ENCODE measurements at regions not wholly inside any gene's neighbourhood (a gene's known extent, or its start where the extent isn't known, plus 50 kb on each side); places are given as distances from the start of the nearest gene placed in this dataset.

DNA sequence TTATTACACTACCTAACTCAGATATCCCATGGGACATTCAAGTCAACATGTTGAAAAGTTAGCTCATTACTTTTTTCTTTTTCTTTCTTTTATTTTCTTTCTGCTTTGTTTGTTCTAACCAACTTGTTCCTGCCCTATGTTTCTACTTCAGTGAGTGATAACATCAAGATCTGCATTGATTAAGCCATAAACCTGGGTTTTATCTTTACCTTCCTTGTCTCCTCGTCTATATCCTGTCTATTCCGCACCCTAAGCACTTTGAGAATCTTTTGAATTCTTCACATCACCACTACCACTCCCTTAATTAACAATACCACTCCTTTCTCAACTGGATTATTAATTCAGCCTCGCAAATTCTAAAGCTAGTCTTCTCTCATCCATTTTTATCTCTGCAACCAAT is 81.9 kb upstream of the AVPR1A start:
- no peaks in the 10 kb centered on the region for H3K4me1 ChIP-seq (ENCODE audit: control insufficient read depth in 3 of 3, insufficient read depth in 2 of 3, low read depth in 1 of 3, low read length in 2 of 3)
- DNase-seq (no peak), FAIRE-seq (no peak)
- 50 to 66% (median 54%) methylated on average over 3 of the region's 3 CpGs for WGBS, 3 donors
- peaks cover 0 to under 1% of the 10 kb centered on the region in 2 donors for H3K9me3 ChIP-seq (ENCODE audit: control insufficient read depth in 2 of 2, insufficient read depth in 1 of 2, low read depth in 1 of 2, low read length in 1 of 2)
- H3K27ac ChIP-seq (ENCODE audit: low read depth in 1 of 3, low read length in 2 of 3) = no peak overlapping the region
- H3K27me3 ChIP-seq (ENCODE audit: control insufficient read depth in 3 of 3, insufficient read depth in 3 of 3, low read length in 3 of 3) = no peaks in the 10 kb centered on the region
- no peak overlapping the region for H3K4me3 ChIP-seq (ENCODE audit: low read depth in 1 of 3, low read length in 3 of 3)
- H3K36me3 ChIP-seq (ENCODE audit: control insufficient read depth in 3 of 3, insufficient read depth in 2 of 3, low read depth in 1 of 3, low read length in 3 of 3) = no peaks in the 10 kb centered on the region

DNA sequence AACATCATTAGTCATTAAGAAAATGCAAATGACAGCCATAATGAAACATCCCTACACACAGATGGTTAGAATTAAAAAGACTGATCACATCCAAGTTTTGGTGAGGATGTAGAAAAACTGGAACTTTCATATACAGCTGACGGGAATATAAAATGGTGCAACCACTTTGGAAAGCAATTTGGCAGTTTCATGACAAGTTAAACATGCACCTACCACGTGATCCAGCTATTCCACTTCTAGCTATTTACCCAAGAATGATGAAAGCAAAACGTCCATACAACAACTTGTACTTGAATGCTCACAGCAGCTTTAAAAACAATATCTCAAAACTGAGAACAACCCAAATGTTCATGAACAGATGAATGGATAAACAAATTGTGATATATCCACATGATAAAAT is 77.9 kb upstream of the AVPR1A start:
- Histone ChIP-seq H3K4me3 (ENCODE audit: low read depth in 1 of 3, low read length in 3 of 3) (no peak overlapping the region), H3K27me3 (ENCODE audit: control insufficient read depth in 3 of 3, insufficient read depth in 3 of 3, low read length in 3 of 3) (no peaks in the 10 kb centered on the region), H3K4me1 (ENCODE audit: control insufficient read depth in 3 of 3, insufficient read depth in 2 of 3, low read depth in 1 of 3, low read length in 2 of 3) (no peaks in the 10 kb centered on the region), H3K27ac (ENCODE audit: low read depth in 1 of 3, low read length in 2 of 3) (no peak overlapping the region), H3K9me3 (ENCODE audit: control insufficient read depth in 2 of 2, insufficient read depth in 1 of 2, low read depth in 1 of 2, low read length in 1 of 2) (no peaks in the 10 kb centered on the region), H3K36me3 (ENCODE audit: control insufficient read depth in 3 of 3, insufficient read depth in 2 of 3, low read depth in 1 of 3, low read length in 3 of 3) (no peaks in the 10 kb centered on the region)
- FAIRE-seq (no peak), DNase-seq (no peak)
- 43 to 51% (median 44%) methylated on average over 3 of the region's 3 CpGs for WGBS, 3 donors

DNA sequence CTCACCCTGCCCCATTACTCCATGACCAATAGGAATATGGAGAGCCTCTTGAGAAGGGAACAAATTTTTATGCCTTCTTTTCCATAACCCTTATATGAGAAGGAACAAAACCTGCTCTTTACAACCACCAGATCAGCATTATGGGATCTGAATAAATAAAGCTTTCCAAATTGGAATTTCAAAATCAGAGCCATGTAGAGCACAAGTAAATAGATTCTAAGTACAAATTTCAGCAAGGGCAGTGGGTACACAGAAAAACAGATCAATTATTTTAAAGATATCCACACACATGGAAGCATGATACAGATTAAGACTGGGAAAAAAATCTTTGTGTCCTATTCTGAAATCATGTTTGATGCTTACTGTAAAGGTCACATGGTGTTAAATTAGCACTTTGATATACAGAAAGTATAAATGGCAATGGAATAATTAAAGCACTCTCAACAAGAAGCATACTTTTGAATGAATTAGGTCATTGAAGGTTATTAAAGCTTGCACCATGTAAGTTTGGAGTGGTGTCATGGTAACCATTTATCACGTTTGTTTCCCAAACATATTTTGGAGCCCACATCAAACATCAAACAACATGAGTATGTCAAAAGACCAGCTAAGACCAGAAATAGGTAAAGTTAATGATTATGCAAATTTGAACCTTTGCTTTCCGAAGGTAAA is 75.9 kb upstream of the AVPR1A start:
- no peaks in the 10 kb centered on the region for H3K4me1 ChIP-seq (ENCODE audit: control insufficient read depth in 3 of 3, insufficient read depth in 2 of 3, low read depth in 1 of 3, low read length in 2 of 3)
- 45 to 64% (median 56%) methylated on average over 2 of the region's 2 CpGs for WGBS, 3 donors
- no peak overlapping the region for H3K27ac ChIP-seq (ENCODE audit: low read depth in 1 of 3, low read length in 2 of 3)
- FAIRE-seq (no peak), DNase-seq (no peak)
- no peaks in the 10 kb centered on the region for H3K9me3 ChIP-seq (ENCODE audit: control insufficient read depth in 2 of 2, insufficient read depth in 1 of 2, low read depth in 1 of 2, low read length in 1 of 2)
- no peak overlapping the region for H3K4me3 ChIP-seq (ENCODE audit: low read depth in 1 of 3, low read length in 3 of 3)
- no peaks in the 10 kb centered on the region for H3K36me3 ChIP-seq (ENCODE audit: control insufficient read depth in 3 of 3, insufficient read depth in 2 of 3, low read depth in 1 of 3, low read length in 3 of 3)
- no peaks in the 10 kb centered on the region for H3K27me3 ChIP-seq (ENCODE audit: control insufficient read depth in 3 of 3, insufficient read depth in 3 of 3, low read length in 3 of 3)

DNA sequence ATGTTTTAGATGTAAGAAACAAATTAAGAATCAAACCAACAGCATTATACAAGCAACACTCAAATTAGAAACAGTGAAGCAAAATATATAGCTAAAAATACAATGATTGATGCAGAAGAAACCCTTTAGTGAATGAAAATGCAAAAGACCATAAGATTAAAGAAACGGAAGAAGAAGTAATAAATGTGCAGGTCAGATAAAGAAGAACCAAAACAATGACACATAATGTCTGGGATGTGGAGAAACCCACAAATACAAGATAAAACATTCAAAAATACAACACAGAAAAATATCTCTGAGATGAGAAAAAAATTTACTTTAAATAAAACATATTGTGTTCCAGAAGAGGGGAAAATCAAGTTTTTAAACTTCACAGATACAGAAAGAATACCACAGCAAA is 73.4 kb upstream of the AVPR1A start:
- H3K27me3 ChIP-seq (ENCODE audit: control insufficient read depth in 3 of 3, insufficient read depth in 3 of 3, low read length in 3 of 3) = no peaks in the 10 kb centered on the region
- 19 to 58% (median 30%) methylated on average over 1 of the region's 1 CpG for WGBS, 3 donors
- H3K36me3 ChIP-seq (ENCODE audit: control insufficient read depth in 3 of 3, insufficient read depth in 2 of 3, low read depth in 1 of 3, low read length in 3 of 3) = no peaks in the 10 kb centered on the region
- H3K4me3 ChIP-seq (ENCODE audit: low read depth in 1 of 3, low read length in 3 of 3) = no peak overlapping the region
- H3K4me1 ChIP-seq (ENCODE audit: control insufficient read depth in 3 of 3, insufficient read depth in 2 of 3, low read depth in 1 of 3, low read length in 2 of 3) = no peaks in the 10 kb centered on the region
- DNase-seq (no peak), FAIRE-seq (no peak)
- no peaks in the 10 kb centered on the region for H3K9me3 ChIP-seq (ENCODE audit: control insufficient read depth in 2 of 2, insufficient read depth in 1 of 2, low read depth in 1 of 2, low read length in 1 of 2)
- H3K27ac ChIP-seq (ENCODE audit: low read depth in 1 of 3, low read length in 2 of 3) = no peak overlapping the region

DNA sequence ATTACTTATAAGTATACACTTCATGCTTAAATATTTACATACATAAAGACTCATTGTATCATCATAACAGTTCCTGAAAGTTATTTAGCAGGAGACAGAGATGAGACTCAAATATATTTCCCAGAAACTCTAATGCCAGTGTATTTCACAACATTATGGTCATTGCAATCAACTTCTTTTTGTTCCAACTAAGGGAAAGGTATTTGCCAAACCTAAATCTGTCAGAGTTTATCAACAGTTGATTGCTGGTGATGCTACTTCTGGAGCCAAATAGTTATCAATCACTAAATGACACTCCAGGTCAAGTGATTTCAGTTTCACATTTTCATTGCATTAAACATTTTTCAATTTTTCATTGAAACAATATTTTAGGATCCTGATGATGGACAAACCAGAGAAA is 72.1 kb upstream of the AVPR1A start:
- Histone ChIP-seq H3K36me3 (ENCODE audit: control insufficient read depth in 3 of 3, insufficient read depth in 2 of 3, low read depth in 1 of 3, low read length in 3 of 3) (no peaks in the 10 kb centered on the region), H3K9me3 (ENCODE audit: control insufficient read depth in 2 of 2, insufficient read depth in 1 of 2, low read depth in 1 of 2, low read length in 1 of 2) (no peaks in the 10 kb centered on the region), H3K27me3 (ENCODE audit: control insufficient read depth in 3 of 3, insufficient read depth in 3 of 3, low read length in 3 of 3) (no peaks in the 10 kb centered on the region), H3K4me1 (ENCODE audit: control insufficient read depth in 3 of 3, insufficient read depth in 2 of 3, low read depth in 1 of 3, low read length in 2 of 3) (no peaks in the 10 kb centered on the region), H3K4me3 (ENCODE audit: low read depth in 1 of 3, low read length in 3 of 3) (no peak overlapping the region), H3K27ac (ENCODE audit: low read depth in 1 of 3, low read length in 2 of 3) (no peak overlapping the region)
- FAIRE-seq (no peak), DNase-seq (no peak)

DNA sequence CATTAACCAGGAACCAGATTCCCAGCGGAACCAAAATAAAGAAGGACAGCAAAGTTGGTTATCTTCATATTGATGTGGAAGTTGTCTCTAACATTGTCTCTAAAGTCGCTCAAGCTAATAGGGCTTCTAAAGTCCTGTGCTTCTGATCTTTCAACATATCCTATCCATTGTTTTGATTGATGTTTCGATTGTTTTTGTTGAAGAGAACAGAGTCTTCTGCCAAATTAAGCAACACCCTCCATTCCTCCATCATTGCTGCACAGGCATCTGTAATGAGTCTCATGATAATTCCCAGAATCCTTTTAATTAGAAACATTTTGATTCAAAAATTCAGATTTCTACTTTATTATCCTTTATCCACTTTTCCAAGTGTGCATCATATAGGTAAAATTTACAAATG is 71.6 kb upstream of the AVPR1A start:
- Histone ChIP-seq H3K27ac (ENCODE audit: low read depth in 1 of 3, low read length in 2 of 3) (no peak overlapping the region), H3K4me1 (ENCODE audit: control insufficient read depth in 3 of 3, insufficient read depth in 2 of 3, low read depth in 1 of 3, low read length in 2 of 3) (no peaks in the 10 kb centered on the region), H3K9me3 (ENCODE audit: control insufficient read depth in 2 of 2, insufficient read depth in 1 of 2, low read depth in 1 of 2, low read length in 1 of 2) (no peaks in the 10 kb centered on the region), H3K36me3 (ENCODE audit: control insufficient read depth in 3 of 3, insufficient read depth in 2 of 3, low read depth in 1 of 3, low read length in 3 of 3) (no peaks in the 10 kb centered on the region), H3K4me3 (ENCODE audit: low read depth in 1 of 3, low read length in 3 of 3) (no peak overlapping the region), H3K27me3 (ENCODE audit: control insufficient read depth in 3 of 3, insufficient read depth in 3 of 3, low read length in 3 of 3) (no peaks in the 10 kb centered on the region)
- FAIRE-seq = no peak
- 71 to 80% (median 73%) methylated on average over 3 of the region's 3 CpGs for WGBS, 3 donors
- DNase-seq = no peak

DNA sequence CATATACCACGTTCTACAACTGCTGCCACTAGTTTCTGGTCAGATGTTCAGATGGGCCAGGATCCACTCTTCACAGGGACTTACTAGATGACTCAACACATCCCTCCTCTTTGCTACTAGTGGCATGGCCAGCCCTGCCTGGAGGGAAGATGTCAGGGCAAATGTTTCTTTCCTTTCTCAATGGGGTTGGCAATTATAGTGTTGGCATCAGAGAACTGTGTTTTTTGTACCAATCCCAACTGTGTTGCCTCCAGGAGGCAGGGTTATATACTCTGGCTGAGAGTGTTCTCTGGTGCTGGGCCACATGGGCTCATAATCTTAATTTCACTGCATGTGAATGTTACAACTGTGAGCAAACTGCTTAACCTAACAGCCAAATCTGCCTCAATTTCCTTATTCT is 69.9 kb upstream of the AVPR1A start:
- H3K4me1 ChIP-seq (ENCODE audit: control insufficient read depth in 3 of 3, insufficient read depth in 2 of 3, low read depth in 1 of 3, low read length in 2 of 3) = no peaks in the 10 kb centered on the region
- DNase-seq = no peak
- no peak for FAIRE-seq
- no peaks in the 10 kb centered on the region for H3K9me3 ChIP-seq (ENCODE audit: control insufficient read depth in 2 of 2, insufficient read depth in 1 of 2, low read depth in 1 of 2, low read length in 1 of 2)
- H3K27ac ChIP-seq (ENCODE audit: low read depth in 1 of 3, low read length in 2 of 3) = no peak overlapping the region
- H3K4me3 ChIP-seq (ENCODE audit: low read depth in 1 of 3, low read length in 3 of 3) = no peak overlapping the region
- H3K27me3 ChIP-seq (ENCODE audit: control insufficient read depth in 3 of 3, insufficient read depth in 3 of 3, low read length in 3 of 3) = no peaks in the 10 kb centered on the region
- WGBS, 3 donors = 0 to 59% (median 50%) methylated on average over 1 of the region's 1 CpG
- no peaks in the 10 kb centered on the region for H3K36me3 ChIP-seq (ENCODE audit: control insufficient read depth in 3 of 3, insufficient read depth in 2 of 3, low read depth in 1 of 3, low read length in 3 of 3)

DNA sequence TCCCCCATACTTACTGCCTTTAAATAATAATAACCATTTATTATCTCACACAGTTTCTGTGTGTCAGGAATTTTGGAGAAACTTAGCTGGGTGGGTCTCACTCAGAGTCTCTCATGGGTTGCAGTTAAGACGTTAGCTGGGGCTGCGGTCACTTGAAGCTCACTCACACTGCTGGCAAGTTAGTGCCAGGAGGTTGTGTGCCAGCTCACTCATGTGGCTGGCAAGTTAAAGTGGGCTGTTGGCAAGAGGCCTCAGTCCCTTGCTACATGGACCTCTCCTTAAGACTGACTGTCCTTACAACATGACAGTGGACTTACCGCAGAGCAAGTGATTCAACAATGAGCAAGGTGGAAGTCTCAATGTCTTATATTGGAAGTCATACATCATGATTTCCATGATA is 61.3 kb upstream of the AVPR1A start:
- Histone ChIP-seq H3K27me3 (ENCODE audit: control insufficient read depth in 3 of 3, insufficient read depth in 3 of 3, low read length in 3 of 3) (no peaks in the 10 kb centered on the region), H3K4me1 (ENCODE audit: control insufficient read depth in 3 of 3, insufficient read depth in 2 of 3, low read depth in 1 of 3, low read length in 2 of 3) (no peaks in the 10 kb centered on the region), H3K4me3 (ENCODE audit: low read depth in 1 of 3, low read length in 3 of 3) (no peak overlapping the region), H3K27ac (ENCODE audit: low read depth in 1 of 3, low read length in 2 of 3) (no peak overlapping the region), H3K36me3 (ENCODE audit: control insufficient read depth in 3 of 3, insufficient read depth in 2 of 3, low read depth in 1 of 3, low read length in 3 of 3) (no peaks in the 10 kb centered on the region), H3K9me3 (ENCODE audit: control insufficient read depth in 2 of 2, insufficient read depth in 1 of 2, low read depth in 1 of 2, low read length in 1 of 2) (no peaks in the 10 kb centered on the region)
- FAIRE-seq (no peak), DNase-seq (no peak)
- WGBS, 3 donors = 93 to 99% (median 98%) methylated on average over 3 of the region's 3 CpGs

DNA sequence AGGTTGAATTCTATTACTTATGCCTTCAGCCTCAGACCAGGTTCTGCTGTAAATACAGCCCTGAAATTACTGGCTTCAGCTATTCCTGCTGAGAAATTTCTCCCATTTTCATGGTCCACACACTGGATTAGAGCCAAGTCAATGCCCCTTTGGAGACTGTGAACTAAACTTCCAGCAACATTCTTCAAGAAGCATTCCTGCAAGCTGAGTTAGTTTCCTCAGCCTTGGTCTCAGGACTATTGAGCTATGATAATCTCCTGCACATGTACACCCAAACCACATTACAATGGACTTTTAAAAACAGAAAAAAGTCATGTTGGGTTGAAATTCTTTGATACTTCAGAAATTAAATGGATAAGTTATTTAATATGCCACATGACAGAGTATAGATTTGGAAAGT is 58.0 kb upstream of the AVPR1A start:
- DNase-seq (no peak), FAIRE-seq (no peak)
- H3K9me3 ChIP-seq (ENCODE audit: control insufficient read depth in 2 of 2, insufficient read depth in 1 of 2, low read depth in 1 of 2, low read length in 1 of 2) = no peaks in the 10 kb centered on the region
- H3K27me3 ChIP-seq (ENCODE audit: control insufficient read depth in 3 of 3, insufficient read depth in 3 of 3, low read length in 3 of 3) = no peaks in the 10 kb centered on the region
- no peak overlapping the region for H3K4me3 ChIP-seq (ENCODE audit: low read depth in 1 of 3, low read length in 3 of 3)
- H3K36me3 ChIP-seq (ENCODE audit: control insufficient read depth in 3 of 3, insufficient read depth in 2 of 3, low read depth in 1 of 3, low read length in 3 of 3) = no peaks in the 10 kb centered on the region
- no peaks in the 10 kb centered on the region for H3K4me1 ChIP-seq (ENCODE audit: control insufficient read depth in 3 of 3, insufficient read depth in 2 of 3, low read depth in 1 of 3, low read length in 2 of 3)
- no peak overlapping the region for H3K27ac ChIP-seq (ENCODE audit: low read depth in 1 of 3, low read length in 2 of 3)

All from small intestine (tissue), 7 donors.